ENCODE measurements at regions not wholly inside any gene's neighbourhood (a gene's known extent, or its start where the extent isn't known, plus 50 kb on each side); places are given as distances from the start of the nearest gene placed in this dataset.
"Not testable (repeated sequence)": the region's sequence is repeated elsewhere in the genome, so short reads cannot be mapped to it uniquely, and the experiment has no call there.

GRCh38 chr12:42725809-42726208 lies 136.3 kb upstream of the PRICKLE1 start:
- Mint-ChIP-seq H3K27me3 (ENCODE audit: unreplicated experiment) (no peaks in the 10 kb centered on the region), H3K27ac (ENCODE audit: unreplicated experiment) (no peak overlapping the region), H3K36me3 (ENCODE audit: low read depth, unreplicated experiment) (peaks cover 3% of the 10 kb centered on the region), H3K4me3 (ENCODE audit: unreplicated experiment) (no peak overlapping the region), H3K9me3 (ENCODE audit: unreplicated experiment) (peaks cover 4% of the 10 kb centered on the region), H3K4me1 (ENCODE audit: unreplicated experiment) (no peaks in the 10 kb centered on the region)
- TF ChIP-seq CTCF (IDR thresholded peaks at IDR 0.05; ENCODE audit: unreplicated experiment), result no peak
- no peak for DNase-seq (ENCODE audit: low spot score)

DNA sequence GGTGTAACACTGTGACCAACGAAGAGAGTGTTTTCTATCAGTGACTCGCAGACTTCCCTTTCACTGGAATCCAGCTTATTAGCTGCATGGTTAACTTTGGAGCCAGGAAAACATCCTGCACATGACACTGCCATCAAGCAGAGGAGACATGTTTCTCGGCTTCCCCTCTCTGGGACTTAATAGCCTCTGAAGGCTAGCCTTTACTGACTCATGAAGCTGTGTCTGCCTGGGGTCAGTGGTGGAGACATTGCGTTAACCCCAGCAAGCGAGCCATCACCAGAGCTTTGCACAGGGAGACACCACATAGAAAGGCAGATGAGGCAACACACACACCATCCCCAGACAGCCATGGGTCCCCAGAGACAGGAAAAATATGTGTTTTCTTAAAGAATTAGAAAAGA lies 126.9 kb upstream of the PRICKLE1 start:
- Mint-ChIP-seq H3K27ac (ENCODE audit: unreplicated experiment) (no peak overlapping the region), H3K4me1 (ENCODE audit: unreplicated experiment) (peaks cover 3% of the 10 kb centered on the region), H3K27me3 (ENCODE audit: unreplicated experiment) (peaks cover 5% of the 10 kb centered on the region), H3K9me3 (ENCODE audit: unreplicated experiment) (no peaks in the 10 kb centered on the region), H3K36me3 (ENCODE audit: low read depth, unreplicated experiment) (peaks cover 3% of the 10 kb centered on the region), H3K4me3 (ENCODE audit: unreplicated experiment) (no peak overlapping the region)
- TF ChIP-seq CTCF (IDR thresholded peaks at IDR 0.05; ENCODE audit: unreplicated experiment), result no peak
- no peak for DNase-seq (ENCODE audit: low spot score)

- not testable (repeated sequence) for DNase-seq (ENCODE audit: low spot score); H3K9me3 Mint-ChIP-seq (ENCODE audit: unreplicated experiment); H3K27me3 Mint-ChIP-seq (ENCODE audit: unreplicated experiment); H3K27ac Mint-ChIP-seq (ENCODE audit: unreplicated experiment); H3K4me1 Mint-ChIP-seq (ENCODE audit: unreplicated experiment); H3K4me3 Mint-ChIP-seq (ENCODE audit: unreplicated experiment); H3K36me3 Mint-ChIP-seq (ENCODE audit: low read depth, unreplicated experiment)
Measured at GRCh38 chr12:42713566-42713965, 124.0 kb upstream of the PRICKLE1 start.

DNA sequence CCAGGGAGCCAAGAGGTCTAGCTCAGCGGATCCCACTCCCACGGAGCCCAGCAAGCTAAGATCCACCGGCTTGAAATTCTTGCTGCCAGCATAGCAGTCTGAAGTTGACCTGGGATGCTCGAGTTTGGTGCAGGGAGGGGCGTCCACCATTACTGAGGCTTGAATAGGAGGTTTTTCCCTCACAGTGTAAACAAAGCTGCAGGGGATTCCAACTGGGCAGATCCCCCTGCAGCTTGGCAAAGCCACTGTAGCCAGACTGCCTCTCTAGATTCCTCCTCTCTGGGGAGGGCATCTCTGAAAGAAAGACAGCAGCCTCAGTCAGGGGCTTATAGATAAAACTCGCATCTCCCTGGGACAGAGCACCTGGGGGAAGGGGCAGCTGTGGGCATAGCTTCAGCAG lies 118.8 kb upstream of the PRICKLE1 start:
- H3K36me3 Mint-ChIP-seq (ENCODE audit: low read depth, unreplicated experiment), result not testable (repeated sequence)

DNA sequence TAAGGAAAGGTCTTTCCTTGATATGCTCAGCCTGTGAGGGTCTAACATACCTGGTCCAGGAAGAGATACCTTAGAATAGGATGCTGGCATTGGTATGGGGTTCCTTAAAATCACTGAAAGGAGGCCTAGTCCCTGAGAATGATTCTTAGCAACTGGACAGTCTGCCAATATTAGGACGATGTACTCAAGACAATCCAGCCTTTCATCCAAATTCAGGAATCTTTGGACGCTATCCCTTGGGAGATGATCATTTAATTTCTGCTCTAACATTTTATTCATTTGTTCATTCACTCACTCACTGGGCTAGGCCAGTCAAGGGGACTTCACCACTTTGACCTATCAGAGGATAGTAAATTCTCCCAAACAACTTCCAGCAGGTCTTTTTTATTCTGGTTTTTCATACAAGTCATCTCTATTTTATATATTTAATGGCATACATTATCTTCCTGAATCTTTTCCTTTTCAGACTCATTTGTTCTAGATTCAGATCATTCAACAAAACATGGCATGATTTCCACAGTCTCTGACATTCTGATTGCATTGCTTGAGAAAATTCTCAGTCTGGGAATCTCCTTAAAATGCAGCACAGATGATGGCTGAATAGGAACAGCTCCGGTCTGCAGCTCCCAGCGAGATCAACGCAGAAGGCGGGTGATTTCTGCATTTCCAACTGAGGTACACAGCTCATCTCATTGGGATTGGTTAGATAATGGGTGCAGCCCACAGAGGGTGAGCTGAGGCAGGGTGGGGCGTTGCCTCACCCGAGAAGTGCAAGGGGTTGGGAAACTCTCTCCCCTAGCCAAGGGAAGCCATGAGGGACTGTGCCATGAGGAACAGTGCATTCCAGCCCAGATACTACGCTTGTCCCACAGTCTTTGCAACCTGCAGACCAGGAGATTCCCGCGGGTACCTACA lies 118.0 kb upstream of the PRICKLE1 start:
- no peaks in the 10 kb centered on the region for H3K4me1 Mint-ChIP-seq (ENCODE audit: unreplicated experiment)
- H3K27ac Mint-ChIP-seq (ENCODE audit: unreplicated experiment), result no peak overlapping the region
- no peak for TF ChIP-seq CTCF (IDR thresholded peaks at IDR 0.05; ENCODE audit: unreplicated experiment)
- no peak overlapping the region for H3K4me3 Mint-ChIP-seq (ENCODE audit: unreplicated experiment)
- no peaks in the 10 kb centered on the region for H3K27me3 Mint-ChIP-seq (ENCODE audit: unreplicated experiment)
- DNase-seq (ENCODE audit: low spot score), result no peak
- no peaks in the 10 kb centered on the region for H3K9me3 Mint-ChIP-seq (ENCODE audit: unreplicated experiment)
- no peaks in the 10 kb centered on the region for H3K36me3 Mint-ChIP-seq (ENCODE audit: low read depth, unreplicated experiment)

More for the DNA sequence above, 118.8 kb upstream of the PRICKLE1 start:
- not testable (repeated sequence) for H3K9me3 Mint-ChIP-seq (ENCODE audit: unreplicated experiment); DNase-seq (ENCODE audit: low spot score); H3K27ac Mint-ChIP-seq (ENCODE audit: unreplicated experiment); H3K27me3 Mint-ChIP-seq (ENCODE audit: unreplicated experiment); H3K4me3 Mint-ChIP-seq (ENCODE audit: unreplicated experiment); H3K4me1 Mint-ChIP-seq (ENCODE audit: unreplicated experiment)

- DNase-seq (ENCODE audit: low spot score), result no peak
- Mint-ChIP-seq H3K4me3 (ENCODE audit: unreplicated experiment) (no peak overlapping the region), H3K27me3 (ENCODE audit: unreplicated experiment) (no peaks in the 10 kb centered on the region), H3K4me1 (ENCODE audit: unreplicated experiment) (no peaks in the 10 kb centered on the region), H3K36me3 (ENCODE audit: low read depth, unreplicated experiment) (no peaks in the 10 kb centered on the region), H3K27ac (ENCODE audit: unreplicated experiment) (no peak overlapping the region), H3K9me3 (ENCODE audit: unreplicated experiment) (no peaks in the 10 kb centered on the region)
- no peak for TF ChIP-seq CTCF (IDR thresholded peaks at IDR 0.05; ENCODE audit: unreplicated experiment)
Measured at GRCh38 chr12:42706321-42706720, 116.8 kb upstream of the PRICKLE1 start.

All from endothelial cell (in vitro differentiated cells).